Hematopoietic multipotent progenitor cell treated with erythropoietin and hydrocortisone succinate and interleukin-3 and kit ligand, for 15 days (in vitro differentiated cells): ENCODE measurements at regions not wholly inside any gene's neighbourhood (a gene's known extent, or its start where the extent isn't known, plus 50 kb on each side); places are given as distances from the start of the nearest gene placed in this dataset.

ENCODE experiments used
- DNase-seq: peaks from one replicate; pipeline ENCODE4 v3.0.0-alpha.2; 2015; ENCODE audit warnings: low spot score

GRCh38 chr11:131301306-131301705, 69.1 kb upstream of the NTM start:
- no peak for DNase-seq

GRCh38 chr11:131302836-131303235, 67.6 kb upstream of the NTM start:
- no peak for DNase-seq

DNA sequence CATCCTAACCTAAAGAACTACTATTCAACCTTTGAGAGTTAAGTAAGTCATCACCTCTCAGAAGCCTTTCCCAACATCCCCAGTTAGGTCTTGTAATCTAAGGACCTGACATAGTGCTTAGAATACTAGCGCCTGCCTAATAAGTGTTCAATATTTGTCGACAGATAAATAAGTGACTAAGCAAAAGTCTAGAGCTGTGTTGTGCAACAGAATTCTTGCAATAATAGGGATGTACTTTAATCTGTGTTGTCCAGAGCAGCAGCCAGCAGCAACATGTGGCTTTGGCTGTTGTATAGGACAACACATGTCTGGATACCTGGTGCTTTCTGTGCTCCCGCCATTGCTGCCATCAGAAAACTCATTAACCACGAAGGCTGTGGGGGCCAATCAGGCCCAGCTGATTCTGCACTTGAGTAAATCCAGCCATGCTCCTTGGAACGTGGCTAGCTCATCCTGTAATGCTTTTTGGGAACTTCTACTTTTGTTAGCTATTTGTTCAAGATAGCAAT, 66.8 kb upstream of the NTM start:
- no peak for DNase-seq

DNA sequence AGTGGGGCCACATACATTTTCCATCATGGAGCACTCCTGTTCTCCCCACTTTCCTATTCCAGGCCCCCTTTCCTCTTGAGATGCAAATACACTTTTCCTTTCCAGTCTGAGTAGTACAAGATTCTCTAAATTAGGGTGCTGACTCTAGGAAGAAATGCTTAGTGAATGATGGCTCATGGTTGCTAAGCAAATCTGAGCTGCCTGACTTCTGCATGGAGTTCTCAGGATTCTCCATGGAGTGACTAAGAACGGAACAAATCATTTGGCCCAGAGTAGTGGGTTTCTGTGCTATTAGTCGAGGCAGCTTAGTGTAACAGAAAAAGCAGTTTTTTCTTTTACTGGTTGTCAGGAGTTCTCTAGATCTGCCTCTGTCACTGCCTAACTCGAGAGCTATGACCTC, 65.4 kb upstream of the NTM start:
- DNase-seq, result no peak

GRCh38 chr11:131307506-131307905, 62.9 kb upstream of the NTM start:
- no peak for DNase-seq

- no peak for DNase-seq
These were observed 60.6 kb upstream of the NTM start for GRCh38 chr11:131309776-131310175.

GRCh38 chr11:131311776-131312514, 58.5 kb upstream of the NTM start:
- DNase-seq, result no peak
